NCI-H748 (cell line): ENCODE measurements at regions not wholly inside any gene's neighbourhood (a gene's known extent, or its start where the extent isn't known, plus 50 kb on each side); places are given as distances from the start of the nearest gene placed in this dataset.

Experiments used
- DNase-seq: peaks from one replicate; lab custom pipeline; 2025; ENCODE audit not compliant: unreplicated experiment; lab: John Stamatoyannopoulos, UW

- DNase-seq, result no peak
Measured at GRCh38 chr16:35252356-35252936, 1793.0 kb downstream of the TP53TG3F start.

- DNase-seq, result peak; percentile 64
Measured at GRCh38 chr16:35255186-35255803, 1795.9 kb downstream of the TP53TG3F start.

DNA sequence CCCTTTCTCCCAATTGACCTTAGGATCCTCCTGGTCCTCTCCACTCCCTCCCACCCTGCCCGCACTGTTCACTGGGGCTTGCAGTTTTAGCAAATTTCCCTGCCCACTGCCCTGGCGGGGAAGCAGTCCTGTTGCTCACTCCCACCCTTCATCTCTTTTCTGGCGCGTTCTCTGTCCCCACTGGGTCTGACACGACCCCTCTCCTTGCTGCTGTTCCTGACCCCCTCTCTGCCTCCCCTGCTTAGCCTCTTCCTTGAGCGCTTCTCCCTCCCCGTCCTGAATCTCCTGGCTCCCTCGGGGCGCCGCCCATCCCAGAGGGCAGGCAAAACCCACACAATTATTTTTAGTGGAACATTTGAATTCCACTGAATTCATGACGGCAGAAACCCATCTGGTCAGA lies 1796.4 kb downstream of the TP53TG3F start:
- DNase-seq, result peak; percentile 14

DNA sequence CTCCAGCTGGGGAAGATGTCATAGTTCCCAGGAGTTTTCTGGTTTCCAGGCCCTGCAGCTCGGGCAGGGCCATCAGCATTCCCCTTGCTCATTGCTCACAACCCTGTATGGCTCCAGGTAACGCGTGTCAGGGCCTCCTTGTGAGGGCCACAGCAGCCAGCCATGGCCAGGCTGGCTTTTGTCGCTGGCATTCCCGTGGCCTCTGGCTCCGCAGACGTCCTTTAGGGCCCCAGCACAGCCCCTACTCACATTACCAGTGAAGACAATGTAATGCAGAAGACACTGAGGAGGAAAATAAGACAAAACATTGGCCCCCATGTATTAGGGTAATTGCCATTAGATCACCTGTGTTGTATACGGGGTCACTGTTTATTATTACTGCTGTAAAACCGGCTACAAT lies 1799.0 kb downstream of the TP53TG3F start:
- DNase-seq, result no peak

- no peak for DNase-seq
Measured at GRCh38 chr16:35295856-35296255, 1836.4 kb downstream of the TP53TG3F start.

- DNase-seq, result no peak
Measured at GRCh38 chr16:35296962-35297653, 1837.7 kb downstream of the TP53TG3F start.

GRCh38 chr16:35298460-35299243 lies 1839.2 kb downstream of the TP53TG3F start:
- no peak for DNase-seq

DNA sequence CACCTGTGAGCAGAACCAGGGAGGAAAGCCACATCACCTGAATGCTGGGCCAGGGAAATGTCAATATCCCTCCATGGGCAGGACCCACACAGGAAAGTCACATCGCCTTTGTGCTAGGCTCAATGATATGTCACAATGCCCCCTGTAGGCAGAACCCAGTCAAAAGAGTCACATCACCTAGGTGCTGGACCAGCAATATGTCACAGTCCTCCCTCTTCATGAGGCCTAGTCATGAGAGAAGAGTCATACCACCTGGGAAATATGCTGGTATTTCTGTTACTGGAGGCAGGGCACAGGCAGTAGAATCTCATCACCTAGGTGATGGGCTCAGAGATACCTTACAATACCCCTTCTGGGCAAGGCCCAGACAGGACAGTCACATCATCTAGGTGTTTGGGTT lies 1843.4 kb downstream of the TP53TG3F start:
- DNase-seq, result no peak

GRCh38 chr16:35305476-35305875 lies 1846.1 kb downstream of the TP53TG3F start:
- no peak for DNase-seq

- no peak for DNase-seq
Measured at GRCh38 chr16:35306915-35307314, 1847.5 kb downstream of the TP53TG3F start.

GRCh38 chr16:35308674-35309073 lies 1849.3 kb downstream of the TP53TG3F start:
- DNase-seq, result no peak

DNA sequence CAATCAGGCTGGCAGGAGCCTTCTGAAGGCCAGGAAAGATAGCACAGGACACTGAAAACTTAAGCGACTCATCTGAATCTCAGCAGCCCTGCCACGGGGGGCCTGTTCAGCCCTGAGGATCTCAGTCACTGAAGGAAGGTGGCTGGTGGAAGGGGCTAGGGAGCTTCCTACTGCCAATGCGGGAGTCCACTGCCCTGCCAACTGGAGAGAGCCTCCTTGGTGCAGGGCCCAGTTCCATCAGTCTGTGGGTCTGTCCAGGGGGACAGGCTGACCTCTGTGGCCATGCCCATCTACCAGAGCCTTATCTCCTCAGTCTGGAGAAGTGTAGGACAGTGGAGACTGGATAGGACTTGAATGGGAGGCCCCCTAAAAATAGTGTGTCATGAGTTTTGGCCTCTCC lies 1851.6 kb downstream of the TP53TG3F start:
- no peak for DNase-seq

DNA sequence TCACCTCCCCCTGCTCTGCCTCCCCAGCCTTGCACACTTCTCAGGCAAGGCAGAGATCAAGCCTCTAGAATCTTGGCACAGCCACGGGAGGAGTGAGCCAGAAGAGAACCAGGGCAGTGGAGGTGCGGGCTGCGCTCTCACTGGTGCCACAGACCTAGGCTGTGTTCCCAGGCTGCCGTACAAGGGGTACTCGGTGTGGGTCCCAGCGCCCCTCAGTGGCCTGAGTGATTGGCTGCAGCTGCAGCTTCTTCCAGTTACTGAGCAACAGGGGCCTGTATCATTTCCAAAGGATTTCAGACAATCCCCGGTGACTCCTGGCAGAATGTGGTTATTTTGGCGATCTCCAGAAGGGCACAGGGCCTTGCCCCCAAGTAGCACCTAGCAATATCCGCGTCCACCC lies 1852.1 kb downstream of the TP53TG3F start:
- peak; percentile 5 for DNase-seq

DNA sequence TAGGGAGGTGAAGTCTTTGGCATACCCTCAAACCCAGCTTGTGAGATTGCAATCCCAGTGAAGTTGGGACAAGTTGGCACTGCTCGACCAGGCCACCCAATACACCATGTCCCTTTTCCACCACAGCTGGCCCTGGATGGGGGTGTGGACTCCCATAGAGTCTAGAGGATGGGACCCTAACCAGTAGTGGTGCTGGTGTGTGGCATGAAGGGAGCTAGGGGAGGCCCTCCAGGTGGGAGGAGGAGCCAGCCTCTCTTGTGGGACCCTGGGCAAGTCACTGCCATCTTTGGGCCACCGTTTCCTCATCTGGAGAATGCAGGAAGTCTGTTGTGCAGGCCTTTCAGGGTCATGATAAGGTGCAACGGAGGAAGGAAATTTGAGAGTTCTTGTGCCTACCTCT lies 1854.9 kb downstream of the TP53TG3F start:
- no peak for DNase-seq

- no peak for DNase-seq
Measured at GRCh38 chr16:35319536-35320192, 1860.3 kb downstream of the TP53TG3F start.

DNA sequence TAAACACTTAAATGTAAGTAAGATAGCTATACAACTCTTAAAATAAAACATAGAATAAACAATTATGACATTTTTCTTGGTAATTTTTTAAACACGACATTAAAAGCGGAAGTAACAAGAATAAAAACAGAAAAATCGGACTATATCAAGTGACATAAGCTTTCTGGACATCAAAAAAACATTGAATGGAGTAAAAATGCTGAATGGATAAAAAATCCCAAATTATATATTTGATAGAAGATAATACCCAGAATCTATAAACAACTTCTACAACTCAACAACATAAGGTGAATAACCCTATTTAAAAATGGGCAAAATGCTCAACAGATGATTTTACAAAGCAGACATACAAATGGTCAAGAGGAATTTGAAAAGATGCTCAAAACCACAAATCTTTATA lies 1866.5 kb downstream of the TP53TG3F start:
- no peak for DNase-seq

DNA sequence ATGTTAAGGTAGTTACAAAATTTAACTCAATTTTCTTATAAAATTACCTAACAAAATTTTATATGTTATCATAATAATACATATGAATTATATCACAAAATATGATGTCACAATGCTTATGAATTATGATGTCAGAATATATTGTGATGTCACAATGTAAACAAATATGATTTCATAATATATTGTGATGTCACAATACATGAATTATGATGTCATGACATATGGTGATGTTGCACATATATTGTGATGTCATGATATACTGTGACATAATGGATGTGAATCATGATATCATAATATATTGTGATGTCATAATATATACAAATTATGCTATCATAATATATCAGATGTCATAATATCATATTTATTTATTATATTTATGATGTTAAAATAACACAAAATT lies 1879.9 kb downstream of the TP53TG3F start:
- no peak for DNase-seq

GRCh38 chr16:35342012-35342411 lies 1882.6 kb downstream of the TP53TG3F start:
- no peak for DNase-seq

- no peak for DNase-seq
Measured at GRCh38 chr16:35344012-35344762, 1884.8 kb downstream of the TP53TG3F start.

- DNase-seq, result peak; percentile 77
Measured at GRCh38 chr16:35352431-35352830, 1893.0 kb downstream of the TP53TG3F start.
